Brain microvascular endothelial cell (primary cell): ENCODE measurements at regions not wholly inside any gene's neighbourhood (a gene's known extent, or its start where the extent isn't known, plus 50 kb on each side); places are given as distances from the start of the nearest gene placed in this dataset.
"Not testable (repeated sequence)": the region's sequence is repeated elsewhere in the genome, so short reads cannot be mapped to it uniquely, and the experiment has no call there.

Experiments
- DNase-seq: peaks from one replicate; pipeline ENCODE4 v3.0.0-alpha.2; 2020
- H3K27ac ChIP-seq: fragments of 250-450 bp; sonication (Bioruptor Pico); 2 replicates; pipeline ENCODE4 v1.5.1; 2020; ENCODE audit warnings: mild to moderate bottlenecking, moderate library complexity
- H3K27me3 ChIP-seq: fragments of 250-450 bp; sonication (Bioruptor Pico); replicated peaks from 2 replicates; pipeline ENCODE4 v1.5.1; 2020; ENCODE audit warnings: mild to moderate bottlenecking
- H3K36me3 ChIP-seq: fragments of 250-450 bp; sonication (Bioruptor Pico); replicated peaks from 2 replicates; pipeline ENCODE4 v1.5.1; 2020; ENCODE audit warnings: mild to moderate bottlenecking
- H3K4me3 ChIP-seq: 2 replicates; pipeline ENCODE4 v1.5.1; 2011; ENCODE audit warnings: low read depth, mild to moderate bottlenecking, control low read depth, low read length, moderate library complexity
- CTCF ChIP-seq: IDR thresholded peaks from 2 replicates; pipeline ENCODE4 v1.5.1; 2011; ENCODE audit warnings: low read depth, mild to moderate bottlenecking, moderate library complexity, low read length, control low read depth, inconsistent platforms; ENCODE audit errors: missing control alignments
- in situ Hi-C: cut with HindIII; loops from 2 replicates; pipeline ENCODE4 v1.10.0; 2017; ENCODE audit warnings: low sequenced_read_pairs, low pct_ligation_motif_present

GRCh38 chr3:197459571-197459970 lies 96.2 kb downstream of the BDH1 start:
- H3K27ac ChIP-seq, DNase-seq, H3K4me3 ChIP-seq, H3K27me3 ChIP-seq, H3K36me3 ChIP-seq, in situ Hi-C loops: not testable (repeated sequence)

- no peak for DNase-seq
- TF ChIP-seq CTCF = no peak
- in situ Hi-C loops = no loop called here
- Histone ChIP-seq H3K27ac (no peak overlapping the region), H3K4me3 (no peak overlapping the region), H3K36me3 (no peaks in the 10 kb centered on the region), H3K27me3 (no peaks in the 10 kb centered on the region)
Observed at GRCh38 chr3:197458906-197459470, 96.8 kb downstream of the BDH1 start.

DNA sequence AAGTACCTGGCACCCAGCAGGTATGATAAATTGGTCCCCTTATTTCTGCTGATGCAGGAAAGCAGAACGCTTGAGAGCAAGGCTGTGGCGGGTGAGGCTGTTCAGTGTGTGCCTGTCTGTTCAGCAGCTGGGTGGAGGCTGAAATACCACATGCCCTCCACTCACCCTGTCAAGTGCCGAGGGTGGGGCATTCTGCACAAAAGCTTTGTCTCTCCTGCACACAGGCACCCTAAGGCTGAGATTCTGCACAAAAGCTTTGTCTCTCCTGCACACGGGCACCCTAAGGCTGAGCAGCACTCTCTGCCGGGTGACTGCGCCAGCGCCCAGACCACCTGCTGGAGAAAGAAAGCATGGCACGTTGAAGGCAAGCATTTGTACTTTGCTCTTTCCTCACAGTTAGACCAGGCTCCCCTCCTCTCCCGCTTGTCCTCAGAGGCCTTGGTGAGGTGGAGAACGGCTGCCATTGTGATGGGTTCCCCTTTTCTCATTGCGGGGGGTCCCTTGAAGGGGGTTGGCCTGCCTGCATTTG lies 97.5 kb downstream of the BDH1 start:
- peak; percentile 51 for TF ChIP-seq CTCF
- Histone ChIP-seq H3K4me3 (no peak overlapping the region), H3K36me3 (no peaks in the 10 kb centered on the region), H3K27ac (no peak overlapping the region), H3K27me3 (no peaks in the 10 kb centered on the region)
- in situ Hi-C loops = no loop called here
- no peak for DNase-seq

GRCh38 chr3:197456261-197457091 lies 99.3 kb downstream of the BDH1 start:
- no peaks in the 10 kb centered on the region for H3K36me3 ChIP-seq
- TF ChIP-seq CTCF = no peak
- DNase-seq = peak; percentile 92
- in situ Hi-C loops = no loop called here
- no peaks in the 10 kb centered on the region for H3K27me3 ChIP-seq
- H3K27ac ChIP-seq = peak overlapping the region; percentile 75
- H3K4me3 ChIP-seq = peak overlapping the region; percentile 48

GRCh38 chr3:197454841-197455240 lies 100.9 kb downstream of the BDH1 start:
- H3K27ac ChIP-seq, in situ Hi-C loops, H3K36me3 ChIP-seq, H3K4me3 ChIP-seq, H3K27me3 ChIP-seq, DNase-seq: not testable (repeated sequence)

DNA sequence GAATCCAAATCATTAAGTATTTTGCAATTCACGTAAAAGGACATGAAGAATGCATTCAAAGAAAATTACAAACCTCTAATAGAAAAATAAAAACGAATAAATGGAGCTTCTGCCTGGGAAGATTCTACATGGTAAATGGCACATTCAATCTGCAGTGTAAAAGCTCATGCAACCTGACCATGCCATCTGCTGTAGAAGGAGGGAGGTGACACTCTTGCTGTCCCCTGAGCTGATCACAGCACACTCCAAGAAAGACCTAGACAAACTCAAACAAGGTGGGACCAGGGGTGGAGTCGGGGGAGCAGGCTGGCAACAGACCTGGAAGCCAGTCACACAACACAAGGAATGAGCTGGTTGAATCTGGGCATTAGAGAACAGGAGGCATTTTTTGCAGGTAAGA lies 101.8 kb downstream of the BDH1 start:
- in situ Hi-C loops = no loop called here
- no peak overlapping the region for H3K4me3 ChIP-seq
- DNase-seq = no peak
- no peaks in the 10 kb centered on the region for H3K27me3 ChIP-seq
- TF ChIP-seq CTCF = peak; percentile 49
- H3K36me3 ChIP-seq = no peaks in the 10 kb centered on the region
- no peak overlapping the region for H3K27ac ChIP-seq

DNA sequence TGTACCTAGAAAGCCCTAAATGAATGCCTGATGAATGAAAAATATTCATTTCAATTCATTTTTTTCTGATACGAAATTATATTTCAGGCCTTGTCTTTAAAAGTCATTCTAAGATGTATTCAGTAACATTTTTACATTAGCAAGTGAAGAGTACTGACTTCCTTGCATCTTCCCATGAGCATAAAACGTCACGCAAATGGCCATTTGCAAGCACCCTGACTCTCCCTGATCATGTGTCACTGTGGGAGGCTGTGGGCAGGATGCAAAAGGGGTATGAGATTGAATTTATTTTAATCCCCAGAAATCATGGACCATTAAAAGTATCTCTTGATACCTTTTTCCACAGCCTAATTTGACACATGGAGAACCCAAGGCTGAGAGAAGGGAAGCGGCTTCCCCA lies 105.0 kb downstream of the BDH1 start:
- no peak for TF ChIP-seq CTCF
- H3K27me3 ChIP-seq = no peaks in the 10 kb centered on the region
- H3K27ac ChIP-seq = no peak overlapping the region
- H3K36me3 ChIP-seq = no peaks in the 10 kb centered on the region
- in situ Hi-C loops = no loop called here
- H3K4me3 ChIP-seq = no peak overlapping the region
- no peak for DNase-seq
